Neural progenitor cell (in vitro differentiated cells): ENCODE measurements at regions not wholly inside any gene's neighbourhood (a gene's known extent, or its start where the extent isn't known, plus 50 kb on each side); places are given as distances from the start of the nearest gene placed in this dataset.

ENCODE experiments used
- EZH2 ChIP-seq: fragments of 200-600 bp; sonication (generic); IDR thresholded peaks from 2 replicates; pipeline ENCODE4 v1.6.1; 2017; ENCODE audit warnings: antibody characterized with exemption, mild to moderate bottlenecking, moderate library complexity
- EZH2phosphoT487 ChIP-seq: fragments of 200-600 bp; sonication (generic); IDR thresholded peaks from 2 replicates; pipeline ENCODE4 v1.6.1; 2017; ENCODE audit warnings: antibody characterized with exemption
- TF ChIP-seq, protein P1 (sequence below): fragments of 200-600 bp; sonication (generic); IDR thresholded peaks from 2 replicates; pipeline ENCODE4 v1.5.1; 2017; ENCODE audit warnings: antibody characterized with exemption, mild to moderate bottlenecking

GRCh38 chr7:68688416-68689086, 909.7 kb upstream of the AUTS2 start:
- TF ChIP-seq EZH2, result no peak
- TF ChIP-seq, protein P1, sequence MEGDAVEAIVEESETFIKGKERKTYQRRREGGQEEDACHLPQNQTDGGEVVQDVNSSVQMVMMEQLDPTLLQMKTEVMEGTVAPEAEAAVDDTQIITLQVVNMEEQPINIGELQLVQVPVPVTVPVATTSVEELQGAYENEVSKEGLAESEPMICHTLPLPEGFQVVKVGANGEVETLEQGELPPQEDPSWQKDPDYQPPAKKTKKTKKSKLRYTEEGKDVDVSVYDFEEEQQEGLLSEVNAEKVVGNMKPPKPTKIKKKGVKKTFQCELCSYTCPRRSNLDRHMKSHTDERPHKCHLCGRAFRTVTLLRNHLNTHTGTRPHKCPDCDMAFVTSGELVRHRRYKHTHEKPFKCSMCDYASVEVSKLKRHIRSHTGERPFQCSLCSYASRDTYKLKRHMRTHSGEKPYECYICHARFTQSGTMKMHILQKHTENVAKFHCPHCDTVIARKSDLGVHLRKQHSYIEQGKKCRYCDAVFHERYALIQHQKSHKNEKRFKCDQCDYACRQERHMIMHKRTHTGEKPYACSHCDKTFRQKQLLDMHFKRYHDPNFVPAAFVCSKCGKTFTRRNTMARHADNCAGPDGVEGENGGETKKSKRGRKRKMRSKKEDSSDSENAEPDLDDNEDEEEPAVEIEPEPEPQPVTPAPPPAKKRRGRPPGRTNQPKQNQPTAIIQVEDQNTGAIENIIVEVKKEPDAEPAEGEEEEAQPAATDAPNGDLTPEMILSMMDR, result no peak
- no peak for TF ChIP-seq EZH2phosphoT487
